ENCODE measurements at regions not wholly inside any gene's neighbourhood (a gene's known extent, or its start where the extent isn't known, plus 50 kb on each side); places are given as distances from the start of the nearest gene placed in this dataset.

- TF ChIP-seq ZNF146 (tag by site-specific recombination; IDR thresholded peaks at IDR 0.05), result no peak
- TF ChIP-seq ZNF423 (tag by site-specific recombination; IDR thresholded peaks at IDR 0.05), result no peak
- TF ChIP-seq, protein P1, sequence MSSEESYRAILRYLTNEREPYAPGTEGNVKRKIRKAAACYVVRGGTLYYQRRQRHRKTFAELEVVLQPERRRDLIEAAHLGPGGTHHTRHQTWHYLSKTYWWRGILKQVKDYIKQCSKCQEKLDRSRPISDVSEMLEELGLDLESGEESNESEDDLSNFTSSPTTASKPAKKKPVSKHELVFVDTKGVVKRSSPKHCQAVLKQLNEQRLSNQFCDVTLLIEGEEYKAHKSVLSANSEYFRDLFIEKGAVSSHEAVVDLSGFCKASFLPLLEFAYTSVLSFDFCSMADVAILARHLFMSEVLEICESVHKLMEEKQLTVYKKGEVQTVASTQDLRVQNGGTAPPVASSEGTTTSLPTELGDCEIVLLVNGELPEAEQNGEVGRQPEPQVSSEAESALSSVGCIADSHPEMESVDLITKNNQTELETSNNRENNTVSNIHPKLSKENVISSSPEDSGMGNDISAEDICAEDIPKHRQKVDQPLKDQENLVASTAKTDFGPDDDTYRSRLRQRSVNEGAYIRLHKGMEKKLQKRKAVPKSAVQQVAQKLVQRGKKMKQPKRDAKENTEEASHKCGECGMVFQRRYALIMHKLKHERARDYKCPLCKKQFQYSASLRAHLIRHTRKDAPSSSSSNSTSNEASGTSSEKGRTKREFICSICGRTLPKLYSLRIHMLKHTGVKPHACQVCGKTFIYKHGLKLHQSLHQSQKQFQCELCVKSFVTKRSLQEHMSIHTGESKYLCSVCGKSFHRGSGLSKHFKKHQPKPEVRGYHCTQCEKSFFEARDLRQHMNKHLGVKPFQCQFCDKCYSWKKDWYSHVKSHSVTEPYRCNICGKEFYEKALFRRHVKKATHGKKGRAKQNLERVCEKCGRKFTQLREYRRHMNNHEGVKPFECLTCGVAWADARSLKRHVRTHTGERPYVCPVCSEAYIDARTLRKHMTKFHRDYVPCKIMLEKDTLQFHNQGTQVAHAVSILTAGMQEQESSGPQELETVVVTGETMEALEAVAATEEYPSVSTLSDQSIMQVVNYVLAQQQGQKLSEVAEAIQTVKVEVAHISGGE (tag by site-specific recombination; conservative IDR thresholded peaks at IDR 0.05; ENCODE audit: low read depth), result no peak
Observed at GRCh38 chrX:125628435-125628834, 308.8 kb downstream of the TEX13C start.
